NCI-H2196 treated with DMSO at 0.1 percent for 48 hours (cell line): ENCODE measurements at regions not wholly inside any gene's neighbourhood (a gene's known extent, or its start where the extent isn't known, plus 50 kb on each side); places are given as distances from the start of the nearest gene placed in this dataset.
"Not testable (repeated sequence)": the region's sequence is repeated elsewhere in the genome, so short reads cannot be mapped to it uniquely, and the experiment has no call there.

Experiments
- DNase-seq: peaks from one replicate; lab custom pipeline; 2025; ENCODE audit not compliant: unreplicated experiment; lab: John Stamatoyannopoulos, UW

- DNase-seq: no peak
Measured at GRCh38 chr13:65725006-65725405, 1505.1 kb downstream of the PCDH9 start.

- no peak for DNase-seq
Measured at GRCh38 chr13:65724226-65724625, 1505.9 kb downstream of the PCDH9 start.

GRCh38 chr13:65722506-65722905, 1507.6 kb downstream of the PCDH9 start:
- no peak for DNase-seq

- DNase-seq: no peak
Measured at GRCh38 chr13:65719831-65720230, 1510.3 kb downstream of the PCDH9 start.

- no peak for DNase-seq
Measured at GRCh38 chr13:65710514-65710913, 1519.6 kb downstream of the PCDH9 start.

GRCh38 chr13:65697843-65698242, 1532.3 kb downstream of the PCDH9 start:
- DNase-seq: no peak

GRCh38 chr13:65679240-65679639, 1550.9 kb downstream of the PCDH9 start:
- no peak for DNase-seq

- no peak for DNase-seq
Measured at GRCh38 chr13:65677906-65678305, 1552.2 kb downstream of the PCDH9 start.

GRCh38 chr13:65675383-65675782, 1554.8 kb downstream of the PCDH9 start:
- not testable (repeated sequence) for DNase-seq

- DNase-seq: no peak
Measured at GRCh38 chr13:65670014-65670625, 1560.0 kb downstream of the PCDH9 start.

- DNase-seq: no peak
Measured at GRCh38 chr13:65660731-65661130, 1569.4 kb downstream of the PCDH9 start.

- DNase-seq: no peak
Measured at GRCh38 chr13:65656740-65657329, 1573.3 kb downstream of the PCDH9 start.

- no peak for DNase-seq
Measured at GRCh38 chr13:65653613-65654012, 1576.5 kb downstream of the PCDH9 start.

GRCh38 chr13:65650321-65650720, 1579.8 kb downstream of the PCDH9 start:
- no peak for DNase-seq

- DNase-seq: no peak
Measured at GRCh38 chr13:65642996-65643395, 1587.1 kb downstream of the PCDH9 start.

- no peak for DNase-seq
Measured at GRCh38 chr13:65642301-65642700, 1587.8 kb downstream of the PCDH9 start.

GRCh38 chr13:65638572-65639168, 1591.5 kb downstream of the PCDH9 start:
- no peak for DNase-seq

- DNase-seq: no peak
Measured at GRCh38 chr13:65633806-65634205, 1596.3 kb downstream of the PCDH9 start.

- DNase-seq: no peak
Measured at GRCh38 chr13:65631078-65631477, 1599.1 kb downstream of the PCDH9 start.

GRCh38 chr13:65629926-65630325, 1600.2 kb downstream of the PCDH9 start:
- DNase-seq: no peak

- no peak for DNase-seq
Measured at GRCh38 chr13:65623148-65623547, 1607.0 kb downstream of the PCDH9 start.

- DNase-seq: no peak
Measured at GRCh38 chr13:65615506-65615905, 1614.6 kb downstream of the PCDH9 start.

- DNase-seq: no peak
Measured at GRCh38 chr13:65613004-65613403, 1617.1 kb downstream of the PCDH9 start.
